Retinal pigment epithelial cell (primary cell): ENCODE measurements at regions not wholly inside any gene's neighbourhood (a gene's known extent, or its start where the extent isn't known, plus 50 kb on each side); places are given as distances from the start of the nearest gene placed in this dataset.

Experiments used
- DNase-seq: peaks from one replicate; pipeline ENCODE4 v3.0.0-alpha.2; 2010; ENCODE audit warnings: low read depth
- H3K4me3 ChIP-seq: 2 replicates; pipeline ENCODE4 v1.5.1; 2011; ENCODE audit warnings: mild to moderate bottlenecking, low read length, control low read depth, moderate library complexity
- CTCF ChIP-seq: conservative IDR thresholded peaks from 2 replicates; pipeline ENCODE4 v1.5.1; 2011; ENCODE audit warnings: low read depth, low read length, control low read depth, inconsistent platforms

- TF ChIP-seq CTCF = no peak
- DNase-seq = no peak
Observed at GRCh38 chr1:87572008-87572407, 243.3 kb downstream of the LMO4 start.

GRCh38 chr1:87572891-87573290, 244.2 kb downstream of the LMO4 start:
- no peak for TF ChIP-seq CTCF
- no peak overlapping the region for H3K4me3 ChIP-seq
- DNase-seq = no peak

More at GRCh38 chr1:87572008-87572407, 243.3 kb downstream of the LMO4 start:
- no peak overlapping the region for H3K4me3 ChIP-seq

GRCh38 chr1:87575528-87575927, 246.8 kb downstream of the LMO4 start:
- H3K4me3 ChIP-seq = no peak overlapping the region
- no peak for TF ChIP-seq CTCF
- no peak for DNase-seq

GRCh38 chr1:87578464-87578863, 249.8 kb downstream of the LMO4 start:
- DNase-seq = no peak
- no peak for TF ChIP-seq CTCF

GRCh38 chr1:87583459-87583858, 254.8 kb downstream of the LMO4 start:
- TF ChIP-seq CTCF = no peak
- H3K4me3 ChIP-seq = no peak overlapping the region
- no peak for DNase-seq

More at GRCh38 chr1:87578464-87578863, 249.8 kb downstream of the LMO4 start:
- no peak overlapping the region for H3K4me3 ChIP-seq

GRCh38 chr1:87584586-87584985, 255.9 kb downstream of the LMO4 start:
- no peak for TF ChIP-seq CTCF
- no peak overlapping the region for H3K4me3 ChIP-seq
- DNase-seq = no peak

- H3K4me3 ChIP-seq = no peak overlapping the region
Observed at GRCh38 chr1:87586501-87586900, 257.8 kb downstream of the LMO4 start.

More at GRCh38 chr1:87586501-87586900, 257.8 kb downstream of the LMO4 start:
- no peak for TF ChIP-seq CTCF
- no peak for DNase-seq
